ENCODE measurements at regions not wholly inside any gene's neighbourhood (a gene's known extent, or its start where the extent isn't known, plus 50 kb on each side); places are given as distances from the start of the nearest gene placed in this dataset.

DNA sequence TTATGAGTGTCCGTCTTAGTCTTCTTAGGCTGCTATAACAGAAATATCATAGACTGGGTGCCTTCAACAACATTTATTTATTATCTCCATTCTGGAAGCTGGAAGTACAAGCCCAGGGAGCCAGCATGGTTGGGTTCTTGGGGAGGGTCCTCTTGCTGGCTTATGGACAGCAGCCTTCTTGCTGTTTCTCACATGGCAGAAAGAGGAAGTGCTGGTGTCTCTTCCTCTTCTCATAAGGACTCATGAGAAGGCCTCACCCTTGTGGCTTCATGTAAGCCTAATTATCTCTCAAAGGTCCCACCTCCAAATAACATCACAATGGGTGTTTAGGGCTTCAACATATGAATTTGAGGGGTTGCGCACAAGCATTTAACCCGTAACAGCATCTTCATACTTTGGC, 207.0 kb upstream of the COX10 start:
- FAIRE-seq (no peak), DNase-seq (ENCODE audit: low read depth in 1 of 2, low spot score in 2 of 2) (no peak)
- H3K14ac ChIP-seq (ENCODE audit: insufficient read length) = no peak overlapping the region
- H3K4me2 ChIP-seq (ENCODE audit: insufficient read depth in 1 of 2, low read depth in 2 of 2, low read length in 2 of 2) = no peak overlapping the region
- no peak overlapping the region for H3K27ac ChIP-seq (ENCODE audit: low read depth, low read length)
- no peak overlapping the region for H2AFZ ChIP-seq (ENCODE audit: low read length)
- no peak overlapping the region for H2BK120ac ChIP-seq (replicated peaks; ENCODE audit: low read depth, low read length)
- H3K9me3 ChIP-seq (ENCODE audit: insufficient read depth in 2 of 2, low read depth in 1 of 2, low read length in 1 of 2) = no peaks in the 10 kb centered on the region
- no peak overlapping the region for H3K4me3 ChIP-seq (ENCODE audit: extremely low read depth in 1 of 4, insufficient read depth in 2 of 4, low read depth in 3 of 4, low read length in 4 of 4)
- no peak overlapping the region for H2BK5ac ChIP-seq (ENCODE audit: low read depth, low read length)
- no peak overlapping the region for H3K23ac ChIP-seq (ENCODE audit: insufficient read length)
- no peak overlapping the region for H2BK20ac ChIP-seq (ENCODE audit: low read length)
- H3K56ac ChIP-seq (replicated peaks; ENCODE audit: insufficient read length, low read depth, low read length) = no peak overlapping the region
- no peak overlapping the region for H4K91ac ChIP-seq (replicated peaks; ENCODE audit: insufficient read length, low read length)
- H3K36me3 ChIP-seq (ENCODE audit: control insufficient read depth in 2 of 4, insufficient read depth in 4 of 4, low read length in 3 of 4) = no peaks in the 10 kb centered on the region
- peaks cover 0 to 4% (median 0%) of the 10 kb centered on the region in 4 experiments; a peak in 2 of 7 replicates for H3K4me1 ChIP-seq (replicated peaks in 1 of 4; ENCODE audit: control insufficient read depth in 3 of 4, insufficient read depth in 4 of 4, low read length in 3 of 4)
- H2BK15ac ChIP-seq (ENCODE audit: low read length) = no peak overlapping the region
- 91% methylated on average over 3 of the region's 3 CpGs; no CpG with 5 or more reads in 1 of the 2 experiments for WGBS, 2 experiments (ENCODE audit: extremely low coverage in 1 of 2, insufficient coverage in 1 of 2, insufficient read length in 1 of 2, insufficient replicate concordance in 2 of 2, low coverage in 1 of 2, low lambda C conversion rate in 2 of 2, missing lambda C conversion rate in 1 of 2)
- no peaks in the 10 kb centered on the region for H3K79me1 ChIP-seq (ENCODE audit: low read depth, low read length)
- H4K8ac ChIP-seq (ENCODE audit: extremely low read depth, insufficient read depth, low read length) = no peak overlapping the region
- H4K5ac ChIP-seq (ENCODE audit: insufficient read length, low read depth, low read length) = no peak overlapping the region
- no peak overlapping the region for H2BK12ac ChIP-seq (ENCODE audit: low read depth, low read length)
- CTCF ChIA-PET (ENCODE audit: partially characterized antibody) = interaction anchor here (1.1 kb wide), 1 partner anchor 11 kb away, joined by 3 read pairs; no protein-coding TSS in a partner anchor
- H3K9ac ChIP-seq (replicated peaks in 1 of 4; ENCODE audit: extremely low read depth in 1 of 4, low read depth in 3 of 4, low read length in 3 of 4) = no peak overlapping the region
- POLR2A ChIA-PET (ENCODE audit: partially characterized antibody) = no interaction called here
- H3K23me2 ChIP-seq (ENCODE audit: low read depth, low read length) = no peaks in the 10 kb centered on the region
- H3K79me2 ChIP-seq (ENCODE audit: control insufficient read depth in 1 of 2, insufficient read depth in 2 of 2, low read length in 2 of 2) = no peaks in the 10 kb centered on the region
- no peaks in the 10 kb centered on the region for H3K27me3 ChIP-seq (replicated peaks in 1 of 4; ENCODE audit: control insufficient read depth in 3 of 4, extremely low read depth in 1 of 4, insufficient read depth in 3 of 4, low read length in 3 of 4)
- H3K18ac ChIP-seq (ENCODE audit: extremely low read depth, low read length) = no peak overlapping the region
- no peak overlapping the region for H2AK5ac ChIP-seq (ENCODE audit: low read depth, low read length)
- H4K20me1 ChIP-seq (replicated peaks in 1 of 2; ENCODE audit: control insufficient read depth in 1 of 2, insufficient read depth in 2 of 2, low read length in 2 of 2) = no peaks in the 10 kb centered on the region
- H3K4ac ChIP-seq (replicated peaks; ENCODE audit: insufficient read length, low read depth, low read length) = no peak overlapping the region
- TF ChIP-seq RAD21 (IDR thresholded peaks at IDR 0.05 in 1 of 2, conservative IDR thresholded peaks at IDR 0.05 in 1 of 2; ENCODE audit: low read depth in 2 of 2, low read length in 2 of 2) (no peak), KDM1A (IDR thresholded peaks at IDR 0.05; ENCODE audit: borderline replicate concordance, low read length) (no peak), TCF12 (IDR thresholded peaks at IDR 0.05; ENCODE audit: low read depth, low read length) (no peak)

Data from H1 (cell line).